ENCODE measurements at regions not wholly inside any gene's neighbourhood (a gene's known extent, or its start where the extent isn't known, plus 50 kb on each side); places are given as distances from the start of the nearest gene placed in this dataset.

DNA sequence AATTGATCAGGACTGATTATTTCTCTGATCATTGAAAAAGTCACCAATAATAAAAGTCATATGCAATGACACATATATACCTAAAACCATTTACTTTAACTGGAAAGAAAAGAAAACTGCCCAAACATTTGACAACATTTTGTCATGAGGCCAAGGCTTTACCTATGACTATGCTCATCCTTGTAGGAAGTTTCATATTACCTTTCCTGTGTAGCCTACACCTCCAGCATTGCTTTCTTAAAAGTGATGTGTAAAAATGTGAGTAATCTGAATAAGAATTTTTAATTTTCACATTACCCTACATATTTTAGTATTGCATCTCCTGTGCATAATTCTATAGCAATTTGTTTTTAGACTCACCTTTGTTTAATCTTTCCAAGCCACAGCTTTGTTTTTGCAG lies 419.8 kb upstream of the FIGN start:
- DNase-seq, result no peak

DNA sequence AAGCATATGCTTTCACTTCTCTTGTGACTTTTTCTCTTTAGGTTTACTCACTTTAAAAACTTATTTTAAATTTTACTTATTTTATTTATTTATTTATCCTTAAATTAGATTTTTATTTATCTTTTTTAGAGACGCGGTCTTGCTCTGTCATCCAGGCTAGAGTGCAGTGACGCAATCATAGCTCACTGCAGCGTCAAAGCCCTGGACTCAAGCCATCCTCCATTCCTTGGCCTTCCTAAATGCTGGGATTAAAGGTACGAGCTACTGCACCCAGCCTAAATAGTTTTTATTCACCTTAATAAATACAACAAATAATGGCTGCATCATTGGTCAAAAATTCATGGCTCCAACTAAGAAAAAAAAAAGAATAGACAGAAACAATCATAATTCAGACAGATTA lies 415.7 kb upstream of the FIGN start:
- DNase-seq, result no peak

- DNase-seq, result no peak
Observed at GRCh38 chr2:164150604-164151003, 414.8 kb upstream of the FIGN start.

GRCh38 chr2:164146441-164146840 lies 410.6 kb upstream of the FIGN start:
- no peak for DNase-seq

DNA sequence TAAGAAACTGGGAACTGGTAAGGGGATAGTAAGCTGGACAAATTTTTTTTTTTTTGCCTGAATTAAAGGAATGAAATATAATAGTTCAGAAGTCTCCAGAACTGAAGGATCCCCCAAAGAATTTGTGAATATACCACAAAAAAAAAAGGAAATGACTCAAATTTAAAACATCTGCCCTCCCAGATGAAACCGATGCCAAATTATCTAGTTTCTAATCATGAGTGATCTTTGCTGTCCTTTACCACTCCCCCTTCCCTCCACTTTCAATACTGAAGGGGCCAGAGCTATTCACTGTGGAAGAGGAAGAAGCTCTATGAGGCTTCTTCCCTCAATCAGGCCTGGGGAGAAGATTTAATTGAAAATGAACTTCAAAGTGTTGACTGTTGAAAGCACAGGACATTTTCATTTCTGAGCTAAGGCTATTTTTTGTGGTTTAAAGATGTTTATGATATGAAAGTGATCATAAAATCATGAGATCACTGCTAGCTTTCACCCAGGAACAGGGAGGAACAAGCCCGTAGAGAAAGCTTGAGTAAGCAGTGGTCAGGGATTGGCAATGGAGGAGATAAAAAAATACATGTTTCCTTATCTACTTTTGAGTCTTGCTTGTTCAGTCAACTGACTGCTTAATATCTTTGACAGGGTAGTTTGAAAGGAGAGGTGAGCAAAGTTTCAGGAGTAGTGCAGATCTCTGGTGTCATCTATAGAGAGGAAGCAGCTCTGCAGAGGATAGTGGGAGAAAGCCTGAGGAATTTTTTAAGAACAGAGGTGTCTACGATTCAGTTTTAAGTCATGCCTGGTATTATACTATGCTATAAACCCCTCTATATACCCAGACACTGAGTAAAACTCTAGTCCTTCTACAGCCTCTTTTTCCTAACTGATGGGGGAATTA lies 409.5 kb upstream of the FIGN start:
- no peak for DNase-seq

GRCh38 chr2:164143183-164143930 lies 407.5 kb upstream of the FIGN start:
- DNase-seq, result no peak

- no peak for DNase-seq
Observed at GRCh38 chr2:164142755-164143154, 406.9 kb upstream of the FIGN start.

- DNase-seq, result no peak
Observed at GRCh38 chr2:164141271-164141670, 405.5 kb upstream of the FIGN start.

DNA sequence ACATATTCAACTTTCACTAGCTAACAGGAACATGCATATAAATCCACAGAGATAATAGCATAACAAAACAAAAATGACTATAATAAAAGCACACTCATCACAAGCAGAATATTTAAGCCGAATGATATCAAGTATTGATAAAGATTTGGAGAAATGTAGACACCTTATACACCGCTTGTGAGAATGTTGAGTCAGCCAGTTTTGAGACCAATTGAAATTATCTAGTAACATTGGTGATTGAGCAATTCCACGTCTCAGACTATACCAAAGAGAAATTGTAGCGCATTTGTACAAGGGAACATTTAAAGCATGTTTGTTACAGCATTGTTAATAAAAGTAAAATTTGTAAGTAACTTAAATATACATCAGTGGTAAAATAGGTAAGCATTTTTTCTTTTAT lies 402.9 kb upstream of the FIGN start:
- DNase-seq, result no peak

GRCh38 chr2:164134336-164134735 lies 398.5 kb upstream of the FIGN start:
- no peak for DNase-seq

- no peak for DNase-seq
Observed at GRCh38 chr2:164127971-164128527, 392.2 kb upstream of the FIGN start.

DNA sequence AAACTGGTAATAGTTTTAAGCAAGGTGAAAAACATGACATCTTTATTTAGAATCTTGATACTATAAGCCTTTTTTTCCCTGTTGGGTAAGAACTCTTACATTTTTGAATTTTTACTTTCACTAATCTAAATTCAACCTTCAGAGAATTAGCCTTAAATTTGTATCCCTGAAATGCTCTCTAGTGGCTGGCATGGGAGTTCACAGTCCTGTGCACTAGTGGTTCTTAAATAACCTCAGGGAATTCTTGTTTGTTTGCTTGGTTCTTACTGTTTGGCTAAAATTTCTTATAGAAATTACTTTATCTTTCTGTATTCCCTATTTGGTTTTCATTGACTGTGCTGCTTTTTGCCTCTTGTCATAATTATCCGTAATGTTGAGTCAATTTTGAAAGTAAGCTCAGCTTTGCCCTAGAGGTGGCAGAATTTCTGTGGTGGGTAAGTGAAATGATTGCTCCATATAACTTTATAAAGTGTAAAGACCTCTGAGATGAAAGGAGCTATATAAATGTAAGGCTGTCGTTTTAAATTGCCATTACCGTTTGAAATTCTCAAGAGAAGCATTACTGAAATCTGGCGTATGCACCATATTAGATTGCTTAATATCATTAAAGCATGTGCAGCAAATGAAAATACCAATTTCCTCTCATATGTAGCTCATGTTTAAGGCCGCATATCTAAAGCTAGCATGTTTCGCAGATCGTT lies 391.3 kb upstream of the FIGN start:
- DNase-seq, result no peak

- no peak for DNase-seq
Observed at GRCh38 chr2:164115806-164116205, 380.0 kb upstream of the FIGN start.

DNA sequence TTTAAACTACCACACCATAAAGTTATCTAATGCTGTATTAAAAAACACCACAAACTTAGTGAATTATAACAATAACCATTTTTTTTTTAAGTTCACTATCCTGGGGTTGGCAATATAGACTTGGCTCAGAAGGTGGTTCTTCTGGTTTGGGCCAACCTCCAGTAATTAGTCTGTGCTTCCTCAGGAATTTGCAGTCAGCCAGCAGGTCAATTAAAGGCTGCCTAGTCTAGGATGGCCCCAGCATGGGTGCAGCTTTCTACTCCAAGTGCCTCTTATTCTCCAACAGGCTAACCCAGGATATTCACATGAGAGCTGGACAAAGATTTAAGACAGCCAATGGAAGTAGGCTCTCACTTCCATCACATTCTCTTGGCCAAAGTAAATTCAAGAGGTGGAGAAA lies 379.1 kb upstream of the FIGN start:
- DNase-seq, result no peak

DNA sequence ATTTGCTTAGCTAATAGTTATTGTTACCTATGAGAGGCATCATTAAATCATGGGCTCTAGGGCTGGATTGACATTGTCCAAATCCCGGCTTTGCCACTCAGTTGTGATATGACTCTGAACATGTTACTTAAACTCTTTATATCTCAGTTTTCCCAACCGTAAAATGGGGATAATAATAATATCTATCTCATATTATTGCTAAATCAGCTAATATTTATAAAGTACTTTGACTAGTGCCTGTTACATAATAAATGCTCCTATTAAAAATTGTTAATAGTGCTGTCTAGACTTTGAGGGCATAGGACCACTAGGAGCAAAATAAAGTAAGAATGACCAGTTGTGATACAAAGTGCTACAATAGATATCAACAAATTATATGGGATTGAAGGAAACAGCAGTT lies 376.3 kb upstream of the FIGN start:
- no peak for DNase-seq

GRCh38 chr2:164110515-164110914 lies 374.7 kb upstream of the FIGN start:
- no peak for DNase-seq

DNA sequence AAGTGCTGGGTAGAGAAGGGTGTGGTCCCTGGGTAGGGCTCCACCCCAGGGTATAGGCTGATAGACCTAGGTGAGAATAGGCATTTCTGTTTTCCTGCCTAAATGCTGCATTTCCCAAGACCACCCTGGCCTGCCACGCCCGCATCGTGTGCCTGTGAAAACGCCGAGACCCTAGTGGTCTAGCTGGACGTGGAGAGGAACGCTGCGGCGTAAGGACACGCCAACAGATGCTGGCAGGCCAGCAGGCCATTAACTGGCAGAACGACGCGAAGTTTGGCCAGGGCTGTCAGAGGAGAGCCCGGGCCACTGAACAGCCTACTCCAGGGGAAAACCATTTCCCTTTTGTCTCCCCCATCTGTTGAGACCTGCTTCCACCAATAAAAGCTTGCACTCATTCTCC lies 373.2 kb upstream of the FIGN start:
- DNase-seq, result no peak

- DNase-seq, result no peak
Observed at GRCh38 chr2:164103271-164103670, 367.5 kb upstream of the FIGN start.

DNA sequence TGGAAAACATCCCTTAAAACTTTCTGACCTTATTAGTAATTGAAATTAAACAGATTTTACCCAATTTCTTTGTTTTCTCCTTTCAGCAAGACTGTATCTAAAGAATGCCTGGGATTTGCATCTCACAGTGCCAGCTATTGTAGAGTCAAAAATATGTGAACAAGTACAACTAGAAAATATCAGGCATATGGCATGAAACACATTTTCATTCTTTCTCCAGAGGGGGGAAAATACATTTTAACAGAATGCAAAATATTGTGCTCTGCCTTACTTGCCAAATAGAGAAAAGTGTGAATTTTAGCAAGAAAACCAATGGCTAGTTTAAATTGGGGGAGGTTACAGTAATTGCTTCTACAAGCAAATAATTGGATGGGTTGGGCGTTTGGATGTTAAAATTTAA lies 366.6 kb upstream of the FIGN start:
- DNase-seq, result no peak

GRCh38 chr2:164091673-164092072 lies 355.9 kb upstream of the FIGN start:
- DNase-seq, result no peak

DNA sequence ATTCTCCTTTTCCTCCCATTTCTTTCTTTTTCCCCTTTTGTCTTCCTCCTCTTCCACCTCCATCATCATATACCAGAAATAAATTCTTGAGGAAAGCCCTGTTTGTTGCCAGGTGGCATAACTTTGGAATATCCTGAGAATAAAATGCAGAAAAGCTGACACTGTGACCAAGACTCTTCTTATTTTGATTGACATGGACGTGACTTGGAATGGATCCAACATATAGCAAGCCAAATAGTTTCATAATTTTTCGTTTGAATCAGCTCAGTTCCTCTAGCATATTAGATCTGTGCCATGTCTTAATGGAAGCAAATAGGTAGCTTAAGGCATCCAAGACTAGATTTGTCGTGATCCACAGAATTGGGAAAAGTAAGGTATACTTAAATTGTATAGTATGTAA lies 354.7 kb upstream of the FIGN start:
- DNase-seq, result no peak

DNA sequence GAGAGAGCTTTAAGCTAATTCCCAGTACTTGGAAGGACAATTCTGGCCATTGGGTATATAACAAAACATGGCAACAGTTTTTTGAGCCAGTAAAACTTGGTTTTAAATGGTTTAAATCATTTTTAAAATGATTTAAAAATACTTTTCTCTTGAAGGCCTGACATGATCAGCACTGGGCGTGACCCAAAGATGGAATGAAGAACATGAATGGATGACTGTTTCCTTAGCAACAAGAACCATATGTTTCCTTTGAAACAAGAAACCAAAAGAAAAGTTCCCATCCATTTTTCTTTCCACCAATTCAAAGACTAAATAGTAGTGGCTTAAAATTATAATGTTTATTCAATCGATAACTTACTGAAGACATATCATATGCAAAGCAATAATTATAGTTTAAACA lies 348.3 kb upstream of the FIGN start:
- DNase-seq, result no peak

DNA sequence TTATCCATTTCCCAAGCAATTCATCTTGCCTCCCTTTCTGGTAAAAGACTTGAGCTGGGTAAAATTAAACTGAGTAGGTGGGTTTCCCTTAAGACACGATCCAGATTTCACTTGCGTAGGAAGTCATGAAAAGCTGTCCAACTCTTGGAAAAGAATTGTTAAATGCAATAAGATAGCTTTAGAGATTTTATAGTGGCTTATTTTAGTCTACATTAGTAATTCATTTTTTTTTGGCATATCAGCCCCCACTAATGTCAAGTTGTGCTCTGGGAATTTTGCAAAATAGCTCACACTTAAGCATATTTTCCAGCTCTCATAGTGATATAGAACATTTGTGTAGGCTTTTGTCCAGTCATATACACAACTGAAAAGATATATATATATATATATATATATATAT lies 344.7 kb upstream of the FIGN start:
- no peak for DNase-seq

DNA sequence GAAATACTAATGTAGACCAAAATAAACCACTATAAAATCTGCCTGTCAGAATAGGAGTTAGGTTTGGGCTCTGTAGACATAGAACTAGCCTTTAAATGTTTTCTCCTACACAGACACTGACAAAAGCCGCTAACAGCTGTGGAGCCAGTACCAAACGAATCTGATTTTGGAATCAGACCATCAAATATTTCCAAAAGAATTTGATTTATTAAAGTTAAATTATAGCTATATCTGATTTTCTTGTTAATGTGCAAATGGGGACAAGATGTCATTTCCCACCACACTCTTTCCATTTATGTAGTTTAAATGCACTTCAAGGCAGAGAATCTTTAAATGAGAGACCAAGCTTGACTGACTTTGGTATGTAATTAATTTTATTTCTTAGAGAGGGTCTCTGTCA lies 343.4 kb upstream of the FIGN start:
- no peak for DNase-seq
